ENCODE measurements at regions not wholly inside any gene's neighbourhood (a gene's known extent, or its start where the extent isn't known, plus 50 kb on each side); places are given as distances from the start of the nearest gene placed in this dataset.

DNA sequence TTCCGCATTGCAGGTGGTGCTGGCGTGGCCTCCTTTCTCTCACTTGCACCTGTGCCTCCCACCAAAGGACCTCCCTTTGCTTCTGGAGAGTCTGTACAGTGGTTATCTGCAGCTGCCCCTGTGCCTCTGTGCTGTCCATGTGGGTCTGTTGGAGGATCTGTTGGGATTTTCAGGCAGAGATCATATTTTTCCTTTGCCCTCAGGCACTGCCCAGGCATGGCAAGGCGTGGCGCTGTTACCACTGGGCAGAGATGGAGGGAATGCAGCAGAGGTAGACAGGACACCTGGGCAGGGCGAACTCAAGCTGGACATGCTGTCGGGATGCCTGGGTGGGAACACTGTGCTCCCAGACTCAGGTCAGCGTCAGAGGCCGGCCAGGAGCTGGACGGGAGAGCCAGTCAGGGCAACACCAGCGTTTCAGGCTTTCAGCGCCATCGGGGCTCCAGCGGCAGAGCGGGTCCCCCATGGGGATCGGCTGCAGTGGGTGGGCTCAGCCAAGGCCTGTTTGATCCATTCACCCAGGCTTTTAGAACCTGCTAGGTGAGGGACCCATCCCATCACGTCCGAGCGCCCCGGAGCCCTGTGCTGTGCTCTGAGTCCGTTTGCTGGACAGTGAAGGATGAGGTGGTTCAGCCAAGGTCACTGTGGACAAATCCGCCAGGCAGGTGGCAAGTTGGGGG is 718.9 kb downstream of the BRD1 start:
- H3K27ac ChIP-seq: no peak overlapping the region
- no peak for TF ChIP-seq EP300 (IDR thresholded peaks at IDR 0.05)
- TF ChIP-seq, protein P1, sequence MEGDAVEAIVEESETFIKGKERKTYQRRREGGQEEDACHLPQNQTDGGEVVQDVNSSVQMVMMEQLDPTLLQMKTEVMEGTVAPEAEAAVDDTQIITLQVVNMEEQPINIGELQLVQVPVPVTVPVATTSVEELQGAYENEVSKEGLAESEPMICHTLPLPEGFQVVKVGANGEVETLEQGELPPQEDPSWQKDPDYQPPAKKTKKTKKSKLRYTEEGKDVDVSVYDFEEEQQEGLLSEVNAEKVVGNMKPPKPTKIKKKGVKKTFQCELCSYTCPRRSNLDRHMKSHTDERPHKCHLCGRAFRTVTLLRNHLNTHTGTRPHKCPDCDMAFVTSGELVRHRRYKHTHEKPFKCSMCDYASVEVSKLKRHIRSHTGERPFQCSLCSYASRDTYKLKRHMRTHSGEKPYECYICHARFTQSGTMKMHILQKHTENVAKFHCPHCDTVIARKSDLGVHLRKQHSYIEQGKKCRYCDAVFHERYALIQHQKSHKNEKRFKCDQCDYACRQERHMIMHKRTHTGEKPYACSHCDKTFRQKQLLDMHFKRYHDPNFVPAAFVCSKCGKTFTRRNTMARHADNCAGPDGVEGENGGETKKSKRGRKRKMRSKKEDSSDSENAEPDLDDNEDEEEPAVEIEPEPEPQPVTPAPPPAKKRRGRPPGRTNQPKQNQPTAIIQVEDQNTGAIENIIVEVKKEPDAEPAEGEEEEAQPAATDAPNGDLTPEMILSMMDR (IDR thresholded peaks at IDR 0.05): no peak
- no peak for TF ChIP-seq POLR2A (IDR thresholded peaks at IDR 0.05)
- no peaks in the 10 kb centered on the region for H3K9me3 ChIP-seq
- H3K27me3 ChIP-seq: no peaks in the 10 kb centered on the region
- H3K36me3 ChIP-seq: no peaks in the 10 kb centered on the region
- no peak overlapping the region for H3K4me3 ChIP-seq
- 84% methylated on average over 20 to 21 of the region's 21 CpGs for WGBS, 2 donors
- H3K4me1 ChIP-seq: no peaks in the 10 kb centered on the region
- DNase-seq (ENCODE audit: low spot score in 2 of 2): no peak

DNA sequence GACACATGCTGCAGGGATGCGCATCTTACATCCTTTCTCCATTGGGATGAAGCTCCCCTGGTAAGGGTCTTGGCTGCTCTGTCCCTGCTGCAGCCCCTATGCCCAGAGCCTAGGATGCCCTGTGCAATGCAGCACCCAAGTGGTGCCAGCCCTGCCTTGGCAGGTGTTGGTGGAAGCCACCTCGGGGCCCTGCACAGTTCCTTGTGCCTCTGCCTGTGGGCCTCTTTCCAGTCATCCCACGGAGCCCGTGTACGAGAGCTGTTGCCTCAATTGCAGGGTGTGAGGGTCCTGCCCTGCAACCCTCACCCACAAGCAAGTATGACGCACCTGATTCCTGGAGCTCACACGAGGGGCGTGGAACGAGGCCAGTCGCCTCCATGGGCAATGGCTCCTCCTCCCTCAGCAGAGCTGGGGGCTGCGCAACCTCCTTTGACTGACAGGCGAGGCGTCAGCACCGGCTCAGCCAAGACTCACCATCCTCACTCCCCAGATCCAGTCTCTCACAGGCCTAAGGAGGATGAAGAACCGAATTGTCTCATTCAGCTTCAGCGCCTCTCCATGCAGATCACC is 719.6 kb downstream of the BRD1 start:
- TF ChIP-seq EP300 (IDR thresholded peaks at IDR 0.05) (no peak), POLR2A (IDR thresholded peaks at IDR 0.05) (no peak)
- TF ChIP-seq, protein P1 (IDR thresholded peaks at IDR 0.05): no peak
- H3K4me3 ChIP-seq: no peak overlapping the region
- no peaks in the 10 kb centered on the region for H3K36me3 ChIP-seq
- DNase-seq (ENCODE audit: low spot score in 2 of 2): no peak
- no peaks in the 10 kb centered on the region for H3K4me1 ChIP-seq
- H3K27me3 ChIP-seq: no peaks in the 10 kb centered on the region
- H3K27ac ChIP-seq: no peak overlapping the region
- WGBS, 2 donors: 86 to 88% methylated on average over 16 of the region's 16 CpGs
- H3K9me3 ChIP-seq: no peaks in the 10 kb centered on the region

DNA sequence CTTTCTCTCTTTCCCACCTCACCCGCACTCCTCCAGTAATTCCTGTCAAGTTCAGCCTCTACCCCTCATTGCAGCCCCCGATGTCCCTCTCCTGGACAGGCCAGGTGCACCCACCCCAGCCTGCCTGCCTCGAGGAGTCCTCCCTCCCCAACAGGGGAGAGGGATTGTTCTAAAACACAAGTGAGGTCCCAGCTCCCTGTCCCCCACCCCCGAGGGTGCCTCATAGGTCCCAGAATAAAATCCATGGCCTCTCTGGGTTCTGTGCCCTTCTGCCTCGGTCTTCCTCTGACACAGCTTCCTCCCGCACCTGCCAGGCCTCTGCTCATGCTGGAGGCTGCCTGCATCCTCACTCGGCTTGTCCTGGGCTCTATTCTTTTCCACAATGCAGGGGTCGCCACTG is 720.1 kb downstream of the BRD1 start:
- Histone ChIP-seq H3K27ac (no peak overlapping the region), H3K27me3 (no peaks in the 10 kb centered on the region), H3K4me3 (no peak overlapping the region), H3K9me3 (no peaks in the 10 kb centered on the region), H3K36me3 (no peaks in the 10 kb centered on the region), H3K4me1 (no peaks in the 10 kb centered on the region)
- 83 to 87% methylated on average over 8 of the region's 8 CpGs for WGBS, 2 donors
- DNase-seq (ENCODE audit: low spot score in 2 of 2): no peak
- TF ChIP-seq POLR2A (IDR thresholded peaks at IDR 0.05) (no peak), EP300 (IDR thresholded peaks at IDR 0.05) (no peak)
- TF ChIP-seq, protein P1 (IDR thresholded peaks at IDR 0.05): no peak

DNA sequence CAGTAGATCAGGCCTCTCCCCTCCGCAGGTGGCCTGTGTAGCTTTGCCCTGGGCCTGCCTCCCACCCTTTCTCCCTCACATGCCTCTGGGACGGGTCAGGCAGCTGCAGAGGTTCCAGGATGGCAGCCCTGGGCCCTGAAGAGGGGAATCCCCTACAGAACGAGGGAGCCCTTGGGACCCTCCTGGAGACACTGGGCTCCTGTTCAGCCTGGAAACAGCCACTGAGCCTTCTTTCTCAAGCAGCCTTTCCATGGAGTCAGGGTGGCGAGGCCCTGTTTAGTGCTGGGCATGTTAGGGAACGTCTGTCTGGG is 720.9 kb downstream of the BRD1 start:
- H3K36me3 ChIP-seq: no peaks in the 10 kb centered on the region
- H3K27ac ChIP-seq: no peak overlapping the region
- no peaks in the 10 kb centered on the region for H3K9me3 ChIP-seq
- DNase-seq (ENCODE audit: low spot score in 2 of 2): no peak
- H3K4me1 ChIP-seq: no peaks in the 10 kb centered on the region
- 83 to 85% methylated on average over 5 of the region's 5 CpGs for WGBS, 2 donors
- no peaks in the 10 kb centered on the region for H3K27me3 ChIP-seq
- no peak overlapping the region for H3K4me3 ChIP-seq
- TF ChIP-seq EP300 (IDR thresholded peaks at IDR 0.05) (no peak), POLR2A (IDR thresholded peaks at IDR 0.05) (no peak)

DNA sequence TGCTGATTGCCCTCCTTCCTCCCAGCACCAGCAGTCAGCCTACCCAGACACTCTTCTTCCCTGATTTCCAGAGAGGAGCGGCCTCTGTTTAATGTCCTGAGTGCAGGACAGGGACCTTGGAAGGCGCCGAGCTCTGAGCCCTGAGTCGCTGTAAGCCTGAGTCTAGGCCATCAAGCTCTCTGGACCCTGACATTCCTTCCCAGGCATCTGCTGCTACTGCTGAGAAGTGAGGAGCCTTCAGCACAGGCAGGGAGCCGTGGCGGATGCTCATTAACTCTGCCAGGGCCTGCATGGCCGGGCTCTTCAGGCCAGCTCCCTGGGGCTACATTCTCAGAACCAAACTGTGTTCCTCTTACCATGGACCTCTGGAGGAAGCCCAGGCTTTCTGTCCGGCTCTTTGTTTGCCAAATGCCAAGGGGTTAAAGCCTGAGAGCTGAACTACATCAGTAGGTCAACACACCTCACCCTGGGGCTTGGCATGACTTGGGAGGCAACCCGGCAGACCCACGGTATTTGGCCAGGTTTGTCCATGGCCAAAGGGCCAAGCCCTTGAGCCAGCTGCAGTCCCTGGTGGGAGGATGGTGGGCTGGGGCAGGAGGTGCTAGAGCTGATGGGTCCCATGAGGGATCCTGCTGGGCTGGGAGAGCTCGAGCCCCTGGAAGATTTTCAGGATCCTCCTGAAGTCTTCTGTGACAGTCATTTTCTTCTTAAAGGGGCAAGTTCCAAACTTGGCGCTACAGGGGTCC is 721.4 kb downstream of the BRD1 start:
- Histone ChIP-seq H3K36me3 (no peaks in the 10 kb centered on the region), H3K27me3 (no peaks in the 10 kb centered on the region), H3K27ac (no peak overlapping the region), H3K4me1 (no peaks in the 10 kb centered on the region), H3K4me3 (no peak overlapping the region), H3K9me3 (no peaks in the 10 kb centered on the region)
- no peak for DNase-seq (ENCODE audit: low spot score in 2 of 2)
- 70 to 73% methylated on average over 10 to 12 of the region's 12 CpGs for WGBS, 2 donors
- TF ChIP-seq, protein P1 (IDR thresholded peaks at IDR 0.05): no peak
- TF ChIP-seq POLR2A (IDR thresholded peaks at IDR 0.05) (no peak), EP300 (IDR thresholded peaks at IDR 0.05) (no peak)

Data from tibial nerve (tissue), 4 donors.